ENCODE measurements at regions not wholly inside any gene's neighbourhood (a gene's known extent, or its start where the extent isn't known, plus 50 kb on each side); places are given as distances from the start of the nearest gene placed in this dataset.
"Not testable (repeated sequence)": the region's sequence is repeated elsewhere in the genome, so short reads cannot be mapped to it uniquely, and the experiment has no call there.

GRCh38 chr2:146429366-146429765, 1415.5 kb upstream of the ACVR2A start:
- no peak for DNase-seq

GRCh38 chr2:146417942-146418341, 1426.9 kb upstream of the ACVR2A start:
- DNase-seq: no peak

GRCh38 chr2:146415291-146415690, 1429.5 kb upstream of the ACVR2A start:
- DNase-seq: no peak

- no peak for DNase-seq
These were observed 1430.4 kb upstream of the ACVR2A start for GRCh38 chr2:146414456-146414855.

- DNase-seq: no peak
These were observed 1431.7 kb upstream of the ACVR2A start for GRCh38 chr2:146413086-146413610.

GRCh38 chr2:146412625-146413024, 1432.2 kb upstream of the ACVR2A start:
- no peak for DNase-seq

GRCh38 chr2:146405402-146406309, 1439.2 kb upstream of the ACVR2A start:
- DNase-seq: not testable (repeated sequence)

GRCh38 chr2:146403546-146404160, 1441.2 kb upstream of the ACVR2A start:
- DNase-seq: not testable (repeated sequence)

GRCh38 chr2:146392631-146393030, 1452.2 kb upstream of the ACVR2A start:
- DNase-seq: no peak

GRCh38 chr2:146392186-146392585, 1452.6 kb upstream of the ACVR2A start:
- DNase-seq: no peak

- peak; percentile 87 for DNase-seq
These were observed 1456.1 kb upstream of the ACVR2A start for GRCh38 chr2:146388757-146389156.

- DNase-seq: no peak
These were observed 1458.7 kb upstream of the ACVR2A start for GRCh38 chr2:146386096-146386495.

- no peak for DNase-seq
These were observed 1459.8 kb upstream of the ACVR2A start for GRCh38 chr2:146385031-146385430.

GRCh38 chr2:146376511-146377064, 1468.2 kb upstream of the ACVR2A start:
- DNase-seq: no peak

- peak; percentile 14 for DNase-seq
These were observed 1470.3 kb upstream of the ACVR2A start for GRCh38 chr2:146374505-146374904.

- DNase-seq: not testable (repeated sequence)
These were observed 1473.5 kb upstream of the ACVR2A start for GRCh38 chr2:146371364-146371763.

- peak; percentile 75 for DNase-seq
These were observed 1474.0 kb upstream of the ACVR2A start for GRCh38 chr2:146370826-146371225.

GRCh38 chr2:146366276-146366675, 1478.6 kb upstream of the ACVR2A start:
- peak; percentile 42 for DNase-seq

- no peak for DNase-seq
These were observed 1479.8 kb upstream of the ACVR2A start for GRCh38 chr2:146365041-146365440.

GRCh38 chr2:146363731-146364130, 1481.1 kb upstream of the ACVR2A start:
- peak; percentile 59 for DNase-seq

- no peak for DNase-seq
These were observed 1493.1 kb upstream of the ACVR2A start for GRCh38 chr2:146351689-146352088.

GRCh38 chr2:146349334-146349733, 1495.5 kb upstream of the ACVR2A start:
- no peak for DNase-seq

GRCh38 chr2:146324951-146325350, 1519.9 kb upstream of the ACVR2A start:
- peak; percentile 69 for DNase-seq

GRCh38 chr2:146323564-146323963, 1521.3 kb upstream of the ACVR2A start:
- peak; percentile 35 for DNase-seq
